ENCODE measurements at regions not wholly inside any gene's neighbourhood (a gene's known extent, or its start where the extent isn't known, plus 50 kb on each side); places are given as distances from the start of the nearest gene placed in this dataset.

DNA sequence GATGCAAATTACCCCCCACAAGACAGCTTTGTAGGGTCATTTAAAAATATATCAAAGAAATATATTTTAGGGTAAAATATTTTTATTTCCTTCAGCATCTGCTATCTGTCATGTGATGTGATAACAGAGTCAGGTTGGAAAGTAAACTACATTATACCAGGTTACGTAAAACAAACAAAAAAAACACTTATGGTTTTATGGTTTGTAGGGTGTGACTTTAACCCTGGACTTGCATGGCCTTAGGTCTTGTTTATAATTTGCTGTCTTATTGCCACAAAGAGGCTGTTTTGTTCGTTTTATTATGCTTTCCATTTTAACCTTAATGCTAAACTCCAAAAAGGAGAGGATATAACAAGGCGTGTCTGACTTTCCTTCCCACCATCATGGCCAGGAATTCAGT is 244.5 kb upstream of the MME start:
- TF ChIP-seq, protein P1, sequence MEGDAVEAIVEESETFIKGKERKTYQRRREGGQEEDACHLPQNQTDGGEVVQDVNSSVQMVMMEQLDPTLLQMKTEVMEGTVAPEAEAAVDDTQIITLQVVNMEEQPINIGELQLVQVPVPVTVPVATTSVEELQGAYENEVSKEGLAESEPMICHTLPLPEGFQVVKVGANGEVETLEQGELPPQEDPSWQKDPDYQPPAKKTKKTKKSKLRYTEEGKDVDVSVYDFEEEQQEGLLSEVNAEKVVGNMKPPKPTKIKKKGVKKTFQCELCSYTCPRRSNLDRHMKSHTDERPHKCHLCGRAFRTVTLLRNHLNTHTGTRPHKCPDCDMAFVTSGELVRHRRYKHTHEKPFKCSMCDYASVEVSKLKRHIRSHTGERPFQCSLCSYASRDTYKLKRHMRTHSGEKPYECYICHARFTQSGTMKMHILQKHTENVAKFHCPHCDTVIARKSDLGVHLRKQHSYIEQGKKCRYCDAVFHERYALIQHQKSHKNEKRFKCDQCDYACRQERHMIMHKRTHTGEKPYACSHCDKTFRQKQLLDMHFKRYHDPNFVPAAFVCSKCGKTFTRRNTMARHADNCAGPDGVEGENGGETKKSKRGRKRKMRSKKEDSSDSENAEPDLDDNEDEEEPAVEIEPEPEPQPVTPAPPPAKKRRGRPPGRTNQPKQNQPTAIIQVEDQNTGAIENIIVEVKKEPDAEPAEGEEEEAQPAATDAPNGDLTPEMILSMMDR (IDR thresholded peaks at IDR 0.05; ENCODE audit: insufficient read depth, low read depth, low read length): no peak
- no peak for TF ChIP-seq EZH2 (IDR thresholded peaks at IDR 0.05; ENCODE audit: insufficient read depth, low read length)

Data from astrocyte (in vitro differentiated cells and primary cell).